ENCODE measurements at regions not wholly inside any gene's neighbourhood (a gene's known extent, or its start where the extent isn't known, plus 50 kb on each side); places are given as distances from the start of the nearest gene placed in this dataset.

DNA sequence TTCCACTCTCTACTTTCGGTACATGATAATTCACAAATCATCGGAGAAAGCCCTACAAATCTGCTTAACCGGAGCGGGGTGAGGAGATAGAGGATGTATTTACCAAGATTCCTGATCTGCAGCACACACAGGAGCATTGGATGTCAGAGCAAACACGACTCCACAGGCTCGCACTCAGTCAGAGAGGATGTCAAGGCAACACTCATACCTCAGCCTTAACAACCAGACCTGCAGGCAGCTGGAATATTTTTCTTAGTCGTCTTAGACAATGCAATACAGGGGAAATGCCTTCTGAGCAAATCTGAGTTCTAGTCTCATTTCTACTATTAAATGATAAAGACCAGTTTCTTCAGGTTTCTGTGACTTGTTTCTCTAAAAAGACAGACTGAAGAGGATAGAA lies 159.3 kb upstream of the CPNE8 start:
- TF ChIP-seq POLR2AphosphoS5 (IDR thresholded peaks at IDR 0.05) (no peak), POLR2A (IDR thresholded peaks at IDR 0.05) (no peak)
- TF ChIP-seq, protein P1, sequence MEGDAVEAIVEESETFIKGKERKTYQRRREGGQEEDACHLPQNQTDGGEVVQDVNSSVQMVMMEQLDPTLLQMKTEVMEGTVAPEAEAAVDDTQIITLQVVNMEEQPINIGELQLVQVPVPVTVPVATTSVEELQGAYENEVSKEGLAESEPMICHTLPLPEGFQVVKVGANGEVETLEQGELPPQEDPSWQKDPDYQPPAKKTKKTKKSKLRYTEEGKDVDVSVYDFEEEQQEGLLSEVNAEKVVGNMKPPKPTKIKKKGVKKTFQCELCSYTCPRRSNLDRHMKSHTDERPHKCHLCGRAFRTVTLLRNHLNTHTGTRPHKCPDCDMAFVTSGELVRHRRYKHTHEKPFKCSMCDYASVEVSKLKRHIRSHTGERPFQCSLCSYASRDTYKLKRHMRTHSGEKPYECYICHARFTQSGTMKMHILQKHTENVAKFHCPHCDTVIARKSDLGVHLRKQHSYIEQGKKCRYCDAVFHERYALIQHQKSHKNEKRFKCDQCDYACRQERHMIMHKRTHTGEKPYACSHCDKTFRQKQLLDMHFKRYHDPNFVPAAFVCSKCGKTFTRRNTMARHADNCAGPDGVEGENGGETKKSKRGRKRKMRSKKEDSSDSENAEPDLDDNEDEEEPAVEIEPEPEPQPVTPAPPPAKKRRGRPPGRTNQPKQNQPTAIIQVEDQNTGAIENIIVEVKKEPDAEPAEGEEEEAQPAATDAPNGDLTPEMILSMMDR (IDR thresholded peaks at IDR 0.05): no peak

Measured in breast epithelium (tissue), 3 donors.